ENCODE measurements at regions not wholly inside any gene's neighbourhood (a gene's known extent, or its start where the extent isn't known, plus 50 kb on each side); places are given as distances from the start of the nearest gene placed in this dataset.

- H3K9me3 ChIP-seq = no peaks in the 10 kb centered on the region
- TF ChIP-seq, protein P1, sequence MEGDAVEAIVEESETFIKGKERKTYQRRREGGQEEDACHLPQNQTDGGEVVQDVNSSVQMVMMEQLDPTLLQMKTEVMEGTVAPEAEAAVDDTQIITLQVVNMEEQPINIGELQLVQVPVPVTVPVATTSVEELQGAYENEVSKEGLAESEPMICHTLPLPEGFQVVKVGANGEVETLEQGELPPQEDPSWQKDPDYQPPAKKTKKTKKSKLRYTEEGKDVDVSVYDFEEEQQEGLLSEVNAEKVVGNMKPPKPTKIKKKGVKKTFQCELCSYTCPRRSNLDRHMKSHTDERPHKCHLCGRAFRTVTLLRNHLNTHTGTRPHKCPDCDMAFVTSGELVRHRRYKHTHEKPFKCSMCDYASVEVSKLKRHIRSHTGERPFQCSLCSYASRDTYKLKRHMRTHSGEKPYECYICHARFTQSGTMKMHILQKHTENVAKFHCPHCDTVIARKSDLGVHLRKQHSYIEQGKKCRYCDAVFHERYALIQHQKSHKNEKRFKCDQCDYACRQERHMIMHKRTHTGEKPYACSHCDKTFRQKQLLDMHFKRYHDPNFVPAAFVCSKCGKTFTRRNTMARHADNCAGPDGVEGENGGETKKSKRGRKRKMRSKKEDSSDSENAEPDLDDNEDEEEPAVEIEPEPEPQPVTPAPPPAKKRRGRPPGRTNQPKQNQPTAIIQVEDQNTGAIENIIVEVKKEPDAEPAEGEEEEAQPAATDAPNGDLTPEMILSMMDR (IDR thresholded peaks at IDR 0.05) = no peak
- H3K36me3 ChIP-seq = no peaks in the 10 kb centered on the region
- no peak overlapping the region for H3K27ac ChIP-seq
- intact Hi-C loops (cut with DNase I; ENCODE audit: low total_unique reads) = no loop called here
- DNase-seq = no peak
- H3K27me3 ChIP-seq = no peaks in the 10 kb centered on the region
- no peaks in the 10 kb centered on the region for H3K4me1 ChIP-seq
- no peak overlapping the region for H3K4me3 ChIP-seq
These were observed 480.5 kb downstream of the DMRT2 start for GRCh38 chr9:1530696-1531095.

- no peak for DNase-seq
- TF ChIP-seq, protein P1 (IDR thresholded peaks at IDR 0.05) = no peak
- intact Hi-C loops (cut with DNase I; ENCODE audit: low total_unique reads) = no loop called here
- H3K4me3 ChIP-seq = no peak overlapping the region
- no peaks in the 10 kb centered on the region for H3K27me3 ChIP-seq
- no peak overlapping the region for H3K27ac ChIP-seq
- no peaks in the 10 kb centered on the region for H3K9me3 ChIP-seq
- H3K4me1 ChIP-seq = no peaks in the 10 kb centered on the region
- no peaks in the 10 kb centered on the region for H3K36me3 ChIP-seq
These were observed 481.3 kb downstream of the DMRT2 start for GRCh38 chr9:1531424-1531823.

GRCh38 chr9:1532171-1532570, 482.0 kb downstream of the DMRT2 start:
- Histone ChIP-seq H3K4me3 (no peak overlapping the region), H3K27ac (no peak overlapping the region), H3K4me1 (no peaks in the 10 kb centered on the region), H3K9me3 (no peaks in the 10 kb centered on the region), H3K27me3 (no peaks in the 10 kb centered on the region), H3K36me3 (no peaks in the 10 kb centered on the region)
- no peak for DNase-seq
- TF ChIP-seq, protein P1 (IDR thresholded peaks at IDR 0.05) = no peak
- intact Hi-C loops (cut with DNase I; ENCODE audit: low total_unique reads) = no loop called here

DNA sequence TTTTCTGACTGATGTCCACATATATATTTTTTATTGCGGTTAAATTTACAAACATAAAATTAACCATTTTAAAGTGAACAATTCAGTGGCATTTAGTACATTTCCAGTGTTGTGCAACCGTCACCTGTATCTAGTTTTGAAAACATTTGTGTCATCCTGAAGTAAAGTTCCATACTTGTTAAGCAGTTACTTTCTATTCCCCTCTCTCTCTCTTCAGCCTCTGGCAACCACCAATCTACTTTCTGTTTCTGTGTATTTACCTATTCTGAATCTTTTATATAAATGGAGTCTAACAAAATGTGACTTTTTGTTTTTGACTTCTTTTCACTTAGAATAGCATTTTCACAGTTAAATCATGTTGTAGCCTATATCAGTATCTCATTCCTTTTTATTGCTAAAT, 480.1 kb upstream of the SMARCA2 start:
- TF ChIP-seq, protein P1 (IDR thresholded peaks at IDR 0.05) = no peak
- H3K36me3 ChIP-seq = no peaks in the 10 kb centered on the region
- no peak overlapping the region for H3K27ac ChIP-seq
- no peaks in the 10 kb centered on the region for H3K4me1 ChIP-seq
- no peak for DNase-seq
- no peak overlapping the region for H3K4me3 ChIP-seq
- H3K9me3 ChIP-seq = no peaks in the 10 kb centered on the region
- intact Hi-C loops (cut with DNase I; ENCODE audit: low total_unique reads) = no loop called here
- H3K27me3 ChIP-seq = no peaks in the 10 kb centered on the region

DNA sequence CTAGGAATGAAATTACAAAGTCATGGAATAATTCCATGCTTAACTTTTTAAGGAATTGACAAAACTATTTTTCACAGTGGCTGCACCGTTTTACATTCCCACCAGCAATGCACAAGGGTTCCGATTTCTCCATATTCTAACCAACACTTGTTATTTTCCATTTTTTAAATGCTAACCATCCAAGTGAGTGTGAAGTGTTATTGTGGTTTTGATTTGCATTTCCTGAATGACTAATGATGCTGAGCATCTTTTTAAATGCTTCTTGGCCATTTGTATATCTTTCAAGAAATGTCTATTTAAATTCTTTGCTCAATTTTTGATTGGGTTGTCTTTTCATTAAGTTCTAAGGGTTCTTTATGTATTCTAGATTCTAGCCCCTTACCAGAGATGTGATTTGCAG, 479.5 kb upstream of the SMARCA2 start:
- no peaks in the 10 kb centered on the region for H3K9me3 ChIP-seq
- intact Hi-C loops (cut with DNase I; ENCODE audit: low total_unique reads) = no loop called here
- TF ChIP-seq, protein P1 (IDR thresholded peaks at IDR 0.05) = no peak
- no peak overlapping the region for H3K27ac ChIP-seq
- H3K27me3 ChIP-seq = no peaks in the 10 kb centered on the region
- no peaks in the 10 kb centered on the region for H3K36me3 ChIP-seq
- no peak for DNase-seq
- no peak overlapping the region for H3K4me3 ChIP-seq
- no peaks in the 10 kb centered on the region for H3K4me1 ChIP-seq

GRCh38 chr9:1536522-1537170, 478.5 kb upstream of the SMARCA2 start:
- TF ChIP-seq, protein P1 (IDR thresholded peaks at IDR 0.05) = no peak
- Histone ChIP-seq H3K4me1 (no peaks in the 10 kb centered on the region), H3K36me3 (no peaks in the 10 kb centered on the region), H3K9me3 (no peaks in the 10 kb centered on the region), H3K4me3 (no peak overlapping the region), H3K27me3 (no peaks in the 10 kb centered on the region), H3K27ac (no peak overlapping the region)
- no peak for DNase-seq
- intact Hi-C loops (cut with DNase I; ENCODE audit: low total_unique reads) = no loop called here
